ENCODE measurements at regions not wholly inside any gene's neighbourhood (a gene's known extent, or its start where the extent isn't known, plus 50 kb on each side); places are given as distances from the start of the nearest gene placed in this dataset.
A peak's percentile ranks its signal among the peaks of the same experiment; 100 is the strongest.
"Not testable (repeated sequence)": the region's sequence is repeated elsewhere in the genome, so short reads cannot be mapped to it uniquely, and the experiment has no call there.

DNA sequence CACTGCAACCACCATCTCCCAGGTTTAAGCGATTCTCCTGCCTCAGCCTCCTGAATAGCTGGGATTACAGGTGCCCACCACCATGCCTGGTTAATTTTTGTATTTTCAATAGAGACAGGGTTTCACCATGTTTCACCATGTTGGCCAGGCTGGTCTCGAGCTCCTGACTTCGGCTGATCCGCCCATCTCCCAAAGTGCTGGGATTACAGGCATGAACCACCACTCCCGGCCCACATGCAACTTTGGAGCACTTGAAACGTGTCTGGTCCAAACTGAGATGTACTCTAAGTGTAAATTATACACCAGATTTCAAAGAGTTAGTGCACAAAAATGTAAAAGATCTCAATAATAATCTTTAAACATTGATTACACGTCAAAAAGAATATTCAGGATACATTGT lies 154.1 kb downstream of the RGS9 start:
- DNase-seq; CTCF ChIA-PET; H3K36me3 Mint-ChIP-seq (ENCODE audit: low read depth); H3K27ac Mint-ChIP-seq; ATAC-seq; POLR2A ChIA-PET; H3K9me3 Mint-ChIP-seq (ENCODE audit: insufficient read depth); H3K4me1 Mint-ChIP-seq (ENCODE audit: low read depth); H3K27me3 Mint-ChIP-seq (ENCODE audit: low read depth); H3K4me3 Mint-ChIP-seq: not testable (repeated sequence)

DNA sequence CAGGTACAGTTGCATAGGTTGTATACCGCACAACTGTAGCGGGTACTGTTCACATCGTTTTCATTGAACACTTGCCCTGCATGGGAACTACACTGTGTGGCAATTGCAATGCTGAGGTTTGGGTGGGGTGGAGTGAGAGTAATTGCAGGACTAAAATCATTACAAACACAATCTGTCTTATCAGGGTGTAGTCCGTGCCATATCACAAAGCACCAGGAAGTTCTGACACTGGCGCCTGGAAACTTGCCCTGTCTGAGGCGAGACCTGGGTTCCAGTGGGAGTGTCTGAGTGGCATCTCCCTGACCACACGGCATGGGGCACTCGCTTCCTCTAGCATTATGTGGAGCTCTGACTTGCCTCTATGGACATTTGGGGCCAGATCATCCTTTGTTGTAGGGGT lies 153.4 kb downstream of the RGS9 start:
- ATAC-seq (no peak), DNase-seq (no peak)
- H3K27me3 Mint-ChIP-seq (ENCODE audit: low read depth), result peaks cover 10% of the 10 kb centered on the region
- H3K4me3 Mint-ChIP-seq, result no peak overlapping the region
- H3K9me3 Mint-ChIP-seq (ENCODE audit: insufficient read depth), result no peaks in the 10 kb centered on the region
- H3K27ac Mint-ChIP-seq, result no peak overlapping the region
- POLR2A ChIA-PET, result no interaction called here
- H3K4me1 Mint-ChIP-seq (ENCODE audit: low read depth), result peaks cover 10% of the 10 kb centered on the region
- CTCF ChIA-PET, result no interaction called here
- no peaks in the 10 kb centered on the region for H3K36me3 Mint-ChIP-seq (ENCODE audit: low read depth)

DNA sequence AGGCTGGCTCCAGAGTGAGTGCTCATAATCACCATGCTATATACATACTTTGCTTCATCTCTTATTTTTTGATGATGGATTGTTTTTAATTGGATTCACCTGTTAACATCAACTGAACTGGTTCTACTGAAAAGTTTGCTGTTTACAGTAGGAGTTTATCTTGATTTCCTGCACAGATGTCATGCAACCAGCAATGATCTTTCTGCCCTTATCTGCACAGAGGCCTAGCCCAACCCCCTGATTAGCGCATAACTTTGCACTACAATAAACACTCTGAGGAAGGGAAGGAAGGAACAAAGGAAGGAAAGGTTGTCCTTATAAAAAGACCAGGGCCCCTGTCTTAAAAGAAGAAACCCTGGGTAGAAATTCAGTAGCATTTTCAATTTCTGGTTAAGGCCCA lies 152.9 kb downstream of the RGS9 start:
- Mint-ChIP-seq H3K9me3 (ENCODE audit: insufficient read depth) (no peaks in the 10 kb centered on the region), H3K4me3 (no peak overlapping the region), H3K4me1 (ENCODE audit: low read depth) (peaks cover 10% of the 10 kb centered on the region), H3K27ac (no peak overlapping the region), H3K36me3 (ENCODE audit: low read depth) (no peaks in the 10 kb centered on the region), H3K27me3 (ENCODE audit: low read depth) (peaks cover 10% of the 10 kb centered on the region)
- POLR2A ChIA-PET, result no interaction called here
- CTCF ChIA-PET, result no interaction called here
- DNase-seq (no peak), ATAC-seq (no peak)

DNA sequence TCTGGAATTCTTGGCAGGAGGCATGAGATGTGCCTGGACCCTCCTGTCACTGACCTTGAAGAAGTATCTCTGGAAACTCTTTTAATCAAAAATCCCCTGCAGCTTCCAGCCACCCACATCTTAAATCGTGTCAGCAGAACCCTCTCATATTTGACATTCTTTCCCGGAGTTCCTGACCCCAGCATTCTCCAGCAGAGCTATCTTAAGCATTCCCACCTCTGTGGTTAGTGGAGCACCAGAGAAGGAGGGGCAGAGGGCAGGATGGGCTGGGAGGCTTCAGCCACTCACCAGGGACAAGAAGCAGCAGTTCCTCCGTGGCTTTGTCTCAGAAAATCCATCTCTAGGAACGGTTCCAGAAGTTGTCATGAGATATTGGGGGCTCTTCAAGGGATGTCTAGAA lies 149.9 kb downstream of the RGS9 start:
- DNase-seq, result no peak
- no peak for ATAC-seq
- ChIA-PET CTCF (interaction anchor here (1.0 kb wide), 1 partner anchor 55 kb away, joined by 3 read pairs; no protein-coding TSS in a partner anchor), POLR2A (no interaction called here)
- no peak overlapping the region for H3K4me3 Mint-ChIP-seq
- H3K9me3 Mint-ChIP-seq (ENCODE audit: insufficient read depth), result no peaks in the 10 kb centered on the region
- no peaks in the 10 kb centered on the region for H3K36me3 Mint-ChIP-seq (ENCODE audit: low read depth)
- H3K27ac Mint-ChIP-seq, result no peak overlapping the region
- no peaks in the 10 kb centered on the region for H3K4me1 Mint-ChIP-seq (ENCODE audit: low read depth)
- H3K27me3 Mint-ChIP-seq (ENCODE audit: low read depth), result peaks cover 5% of the 10 kb centered on the region

DNA sequence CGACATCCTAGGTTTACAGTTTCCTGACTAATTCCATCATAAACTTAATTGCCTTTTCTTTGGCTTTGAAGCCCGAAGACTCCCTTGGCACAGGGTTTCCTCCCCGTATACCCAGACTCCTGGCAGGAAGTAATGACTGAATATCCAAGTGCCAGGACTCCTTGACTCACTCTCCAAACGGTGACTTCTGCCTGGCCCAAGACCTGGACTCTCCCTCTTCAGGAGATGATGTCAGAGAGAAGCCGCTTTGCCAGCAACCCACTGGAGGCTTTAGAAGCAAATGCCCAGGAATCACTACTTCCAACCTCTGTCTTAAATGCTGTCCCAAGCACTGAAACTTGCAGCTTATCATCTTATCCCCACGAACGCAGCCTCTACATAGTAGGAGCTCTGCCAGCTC lies 146.5 kb downstream of the RGS9 start:
- H3K4me3 Mint-ChIP-seq, result no peak overlapping the region
- H3K36me3 Mint-ChIP-seq (ENCODE audit: low read depth), result no peaks in the 10 kb centered on the region
- H3K9me3 Mint-ChIP-seq (ENCODE audit: insufficient read depth), result no peaks in the 10 kb centered on the region
- no peaks in the 10 kb centered on the region for H3K4me1 Mint-ChIP-seq (ENCODE audit: low read depth)
- ChIA-PET POLR2A (no interaction called here), CTCF (interaction anchor here (2.0 kb wide), 1 partner anchor 10 kb away, joined by 10 read pairs; no protein-coding TSS in a partner anchor)
- H3K27me3 Mint-ChIP-seq (ENCODE audit: low read depth), result peaks cover 7% of the 10 kb centered on the region
- no peak overlapping the region for H3K27ac Mint-ChIP-seq
- DNase-seq (no peak), ATAC-seq (no peak)

DNA sequence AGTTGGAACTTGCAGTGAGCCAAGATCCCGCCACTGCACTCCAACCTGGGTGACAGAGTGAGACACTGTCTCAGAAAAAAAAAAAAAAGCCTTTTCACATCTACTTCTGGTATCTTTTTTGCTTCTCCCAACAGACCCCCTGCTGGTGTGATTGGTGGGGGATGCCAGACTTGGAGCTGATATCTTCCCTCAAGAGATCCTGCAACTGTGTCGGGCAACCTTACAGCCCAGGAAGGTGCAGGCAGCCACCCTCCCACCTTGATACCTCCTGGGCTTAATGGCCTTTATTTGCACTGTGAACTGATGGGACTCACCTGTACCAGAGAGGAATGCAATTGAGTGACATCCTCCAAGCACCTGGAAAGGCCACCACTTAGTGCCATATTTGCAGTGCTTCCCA lies 142.3 kb downstream of the RGS9 start:
- no peak overlapping the region for H3K4me3 Mint-ChIP-seq
- no peak for ATAC-seq
- H3K4me1 Mint-ChIP-seq (ENCODE audit: low read depth), result peaks cover 17% of the 10 kb centered on the region
- POLR2A ChIA-PET, result no interaction called here
- H3K9me3 Mint-ChIP-seq (ENCODE audit: insufficient read depth), result no peaks in the 10 kb centered on the region
- no peak for DNase-seq
- CTCF ChIA-PET, result no interaction called here
- no peak overlapping the region for H3K27ac Mint-ChIP-seq
- no peaks in the 10 kb centered on the region for H3K36me3 Mint-ChIP-seq (ENCODE audit: low read depth)
- peaks cover 20% of the 10 kb centered on the region for H3K27me3 Mint-ChIP-seq (ENCODE audit: low read depth)

DNA sequence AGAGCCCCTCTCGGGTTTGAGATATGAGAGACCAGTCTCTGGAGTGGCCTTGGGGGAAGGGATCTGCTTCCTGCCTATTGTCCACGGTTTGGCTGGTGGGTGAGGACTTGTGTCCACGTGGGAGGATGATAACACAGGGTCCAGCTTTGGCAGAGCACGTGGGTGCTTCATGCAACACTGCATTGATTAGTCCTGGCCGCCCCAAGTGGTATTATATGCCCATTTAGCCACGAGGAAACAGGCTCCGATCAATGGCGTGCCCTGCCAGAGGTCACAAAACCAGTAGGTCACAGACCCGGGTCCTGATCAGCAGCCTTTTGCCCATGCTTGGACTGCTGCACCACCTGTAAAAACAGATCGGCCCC lies 141.6 kb downstream of the RGS9 start:
- ATAC-seq (no peak), DNase-seq (no peak)
- POLR2A ChIA-PET, result no interaction called here
- H3K4me3 Mint-ChIP-seq, result no peak overlapping the region
- H3K27ac Mint-ChIP-seq, result no peak overlapping the region
- H3K9me3 Mint-ChIP-seq (ENCODE audit: insufficient read depth), result no peaks in the 10 kb centered on the region
- H3K36me3 Mint-ChIP-seq (ENCODE audit: low read depth), result no peaks in the 10 kb centered on the region
- H3K4me1 Mint-ChIP-seq (ENCODE audit: low read depth), result peaks cover 17% of the 10 kb centered on the region
- CTCF ChIA-PET, result no interaction called here
- H3K27me3 Mint-ChIP-seq (ENCODE audit: low read depth), result peaks cover 20% of the 10 kb centered on the region

DNA sequence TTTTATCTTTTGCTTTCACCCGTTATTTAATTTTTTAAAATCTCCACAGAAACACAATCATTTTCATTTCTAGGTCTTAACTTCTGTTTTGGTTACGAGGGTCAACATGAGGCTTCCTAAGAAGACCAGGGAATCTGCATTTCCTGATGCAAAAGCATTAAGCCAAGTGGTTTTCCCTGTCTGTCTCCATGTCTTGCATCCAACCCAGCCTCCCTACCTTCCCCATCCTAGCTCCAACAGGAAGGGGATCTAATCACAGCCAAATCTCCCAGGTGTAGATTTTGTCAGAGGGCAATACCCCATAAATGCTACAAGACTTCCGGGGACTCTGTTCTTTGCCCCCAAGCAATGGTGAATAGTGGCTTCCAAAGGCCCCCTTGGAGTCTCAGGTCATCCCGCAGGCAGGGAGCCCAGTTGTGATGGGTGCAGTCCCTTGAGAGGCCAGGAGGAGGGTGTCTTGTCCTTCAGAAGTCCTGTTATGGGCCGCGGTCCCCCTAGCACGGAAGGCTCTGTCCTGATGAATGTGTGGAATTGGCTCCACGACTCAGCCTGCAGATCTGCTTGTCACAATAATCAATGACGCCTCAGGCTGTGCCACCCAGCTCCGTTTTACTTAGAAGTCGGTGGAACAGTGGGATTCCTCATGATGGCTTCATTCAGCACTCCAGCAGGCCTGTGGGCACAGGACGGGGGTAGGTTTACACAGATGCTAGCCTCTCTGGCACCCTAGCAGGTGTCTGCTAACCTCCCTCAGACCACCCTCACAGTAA lies 141.1 kb downstream of the RGS9 start:
- Mint-ChIP-seq H3K36me3 (ENCODE audit: low read depth) (no peaks in the 10 kb centered on the region), H3K9me3 (ENCODE audit: insufficient read depth) (no peaks in the 10 kb centered on the region), H3K4me3 (no peak overlapping the region), H3K4me1 (ENCODE audit: low read depth) (peaks cover 17% of the 10 kb centered on the region), H3K27me3 (ENCODE audit: low read depth) (peaks cover 23% of the 10 kb centered on the region), H3K27ac (no peak overlapping the region)
- ChIA-PET CTCF (interaction anchor here (0.8 to 1.7 kb wide), 5 partner anchors 9 to 688 kb away, joined by 3 to 6 read pairs (median 3); no protein-coding TSS in a partner anchor), POLR2A (no interaction called here)
- peak; percentile 61 for ATAC-seq
- DNase-seq, result peak; percentile 38

DNA sequence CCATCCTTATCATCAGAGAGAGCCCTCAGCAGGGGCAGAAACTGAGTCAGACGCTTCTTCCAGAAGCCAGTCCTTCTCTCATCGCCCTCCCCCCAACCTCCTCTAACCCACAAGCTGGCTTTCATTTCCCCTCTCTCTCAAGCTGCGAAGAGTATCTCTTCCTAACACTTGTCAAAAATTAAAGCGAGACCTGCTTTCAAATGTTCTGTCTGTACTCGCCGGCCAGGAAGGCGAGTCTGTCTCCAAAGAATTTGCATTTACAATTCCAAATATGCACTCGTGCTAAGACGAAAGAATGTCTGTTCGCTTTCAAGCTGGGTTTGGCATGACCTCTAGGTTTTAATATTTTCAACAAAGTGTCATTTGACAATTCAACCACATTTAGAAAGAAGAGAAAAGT lies 140.4 kb downstream of the RGS9 start:
- ChIA-PET POLR2A (no interaction called here), CTCF (interaction anchor here (0.8 to 1.7 kb wide), 5 partner anchors 8 to 688 kb away, joined by 3 to 6 read pairs (median 3); no protein-coding TSS in a partner anchor)
- H3K4me3 Mint-ChIP-seq, result no peak overlapping the region
- no peaks in the 10 kb centered on the region for H3K36me3 Mint-ChIP-seq (ENCODE audit: low read depth)
- H3K27me3 Mint-ChIP-seq (ENCODE audit: low read depth), result peaks cover 24% of the 10 kb centered on the region
- H3K27ac Mint-ChIP-seq, result no peak overlapping the region
- no peaks in the 10 kb centered on the region for H3K9me3 Mint-ChIP-seq (ENCODE audit: insufficient read depth)
- peaks cover 17% of the 10 kb centered on the region for H3K4me1 Mint-ChIP-seq (ENCODE audit: low read depth)
- DNase-seq, result no peak
- no peak for ATAC-seq
